GM18502 (cell line): ENCODE measurements at regions not wholly inside any gene's neighbourhood (a gene's known extent, or its start where the extent isn't known, plus 50 kb on each side); places are given as distances from the start of the nearest gene placed in this dataset.

ENCODE experiments used
- ATAC-seq: cut with Tn5 transposase; IDR thresholded peaks from one replicate; pipeline ENCODE4 v1.9.1; 2021; ENCODE audit warnings: mild to moderate bottlenecking; ENCODE audit not compliant: unreplicated experiment, poor library complexity

DNA sequence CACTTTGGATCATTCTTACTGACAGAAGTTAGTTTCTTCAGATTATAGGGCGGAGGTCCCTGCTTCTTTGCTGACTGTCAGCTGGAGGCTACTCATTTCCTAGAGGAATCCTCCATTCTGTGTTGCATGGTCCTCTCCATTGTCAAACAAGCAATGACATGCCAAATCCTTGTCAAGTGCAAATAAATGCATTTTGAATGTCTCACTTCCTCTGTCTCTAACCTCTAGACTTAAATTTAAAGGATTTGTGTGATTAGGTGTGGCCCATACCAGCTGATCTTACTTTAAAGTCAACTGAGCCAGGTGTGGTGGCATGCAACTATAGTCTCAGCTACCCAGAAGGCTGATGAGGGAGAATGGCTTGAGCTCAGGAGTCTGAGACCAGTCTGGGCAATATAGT is 458.4 kb upstream of the CCDC179 start:
- ATAC-seq, result no peak

DNA sequence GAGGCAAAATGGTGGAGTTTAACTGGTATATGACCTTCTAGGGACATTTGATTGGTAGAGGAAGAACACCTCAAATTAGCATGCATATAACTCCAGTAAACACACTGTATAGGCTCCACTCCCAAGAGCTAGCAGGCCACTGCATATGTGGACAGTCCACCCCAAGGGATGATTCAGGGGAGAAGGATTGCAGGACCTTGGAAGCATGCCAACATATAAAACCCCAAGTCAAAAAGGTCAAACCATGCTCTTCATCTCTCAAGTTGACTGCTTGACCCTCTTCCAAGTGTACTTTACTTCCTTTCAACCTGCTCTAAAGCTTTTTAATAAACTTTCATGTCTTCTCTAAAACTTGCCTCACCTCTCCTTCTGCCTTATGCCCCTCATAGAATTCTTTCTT is 459.9 kb upstream of the CCDC179 start:
- no peak for ATAC-seq

DNA sequence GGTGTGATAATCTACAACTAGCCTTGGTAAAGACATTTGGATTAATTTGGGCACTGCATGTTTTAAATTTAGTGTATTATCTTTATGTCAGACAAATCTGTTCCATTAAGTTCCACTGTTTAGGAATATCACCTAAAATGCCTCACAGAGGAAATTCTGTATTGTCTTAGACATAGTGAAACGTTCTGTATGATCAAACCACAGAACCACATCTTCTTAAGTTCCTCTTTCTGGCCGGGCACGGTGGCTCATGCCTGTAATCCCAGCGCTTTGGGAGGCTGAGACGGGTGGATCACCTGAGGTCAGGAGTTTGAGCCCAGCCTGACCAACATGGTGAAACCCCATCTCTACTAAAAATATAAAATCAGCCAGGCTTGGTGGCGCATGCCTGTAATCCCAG is 475.3 kb upstream of the CCDC179 start:
- peak; percentile 58 for ATAC-seq

DNA sequence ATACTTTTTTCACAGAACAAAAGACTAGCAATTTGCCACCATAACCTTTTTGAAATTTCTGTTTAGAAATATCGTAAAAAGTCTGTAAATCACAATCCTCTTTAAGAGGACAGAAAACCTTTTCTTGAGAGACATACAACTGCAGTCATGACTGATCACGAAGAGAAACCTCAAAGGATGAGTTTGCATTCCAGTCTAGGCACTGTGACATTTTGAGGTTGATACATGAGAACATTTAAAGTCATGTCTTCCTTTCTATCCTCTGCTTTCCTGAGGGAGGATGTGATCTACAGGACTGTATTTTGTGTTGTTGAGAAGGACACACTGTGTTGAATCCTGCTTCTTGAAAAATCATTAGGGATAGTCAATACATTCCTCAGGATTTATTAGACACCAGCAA is 476.7 kb upstream of the CCDC179 start:
- ATAC-seq, result no peak

DNA sequence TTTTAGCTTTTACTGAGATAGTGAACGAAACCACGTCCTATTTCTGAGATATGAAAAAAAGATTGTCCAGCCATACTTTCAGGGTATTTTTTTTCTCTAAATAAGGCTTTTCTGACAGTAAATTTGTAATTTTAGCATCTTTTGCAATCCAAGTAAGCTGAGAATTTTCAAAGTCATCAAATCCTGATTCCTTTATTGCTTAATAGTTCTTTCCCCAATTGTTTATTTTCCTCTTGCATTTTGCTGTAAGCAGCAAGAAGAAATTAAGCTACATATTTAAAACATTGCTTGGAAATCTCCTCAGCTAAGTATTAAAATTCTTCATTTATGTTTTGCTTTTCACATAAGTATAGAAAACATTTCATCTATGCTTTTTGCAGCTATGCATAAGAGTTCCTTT is 493.3 kb upstream of the CCDC179 start:
- ATAC-seq, result no peak

DNA sequence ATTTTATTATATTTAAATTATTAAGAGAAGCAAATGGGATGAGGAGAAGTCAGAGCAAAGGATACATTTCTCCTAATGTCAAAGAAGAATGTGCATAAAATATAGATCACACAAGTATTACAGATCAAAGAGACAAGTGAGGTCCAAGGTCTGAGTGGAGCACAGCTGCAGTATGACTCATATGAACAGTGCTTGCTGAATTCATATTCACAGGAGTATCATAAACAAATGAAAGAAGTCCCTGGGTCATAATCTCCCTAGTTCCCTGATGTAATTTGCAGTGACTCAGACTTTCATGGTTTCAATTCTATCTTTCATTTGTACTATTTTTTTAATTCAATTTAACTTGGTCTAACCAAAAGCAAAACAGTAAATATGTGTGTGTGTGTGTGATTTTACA is 499.0 kb upstream of the CCDC179 start:
- no peak for ATAC-seq

DNA sequence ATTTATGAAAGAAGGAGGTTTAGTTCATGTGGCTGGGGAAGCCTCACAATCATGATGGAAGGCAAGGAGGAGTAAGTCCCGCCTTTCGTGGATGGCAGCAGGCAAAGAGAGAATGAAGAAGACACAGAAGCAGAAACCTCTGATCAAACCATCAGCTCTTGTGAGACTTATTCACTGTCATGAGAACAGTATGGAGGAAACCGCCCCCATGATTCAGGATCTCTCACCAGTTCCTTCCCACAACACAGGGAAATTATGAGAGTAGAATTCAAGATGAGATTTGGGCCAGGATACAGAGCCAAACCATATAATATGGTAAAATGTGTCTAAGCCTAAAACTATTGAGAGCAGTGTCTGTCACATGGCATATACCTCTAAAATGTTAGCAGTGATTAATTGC is 503.8 kb upstream of the CCDC179 start:
- no peak for ATAC-seq

DNA sequence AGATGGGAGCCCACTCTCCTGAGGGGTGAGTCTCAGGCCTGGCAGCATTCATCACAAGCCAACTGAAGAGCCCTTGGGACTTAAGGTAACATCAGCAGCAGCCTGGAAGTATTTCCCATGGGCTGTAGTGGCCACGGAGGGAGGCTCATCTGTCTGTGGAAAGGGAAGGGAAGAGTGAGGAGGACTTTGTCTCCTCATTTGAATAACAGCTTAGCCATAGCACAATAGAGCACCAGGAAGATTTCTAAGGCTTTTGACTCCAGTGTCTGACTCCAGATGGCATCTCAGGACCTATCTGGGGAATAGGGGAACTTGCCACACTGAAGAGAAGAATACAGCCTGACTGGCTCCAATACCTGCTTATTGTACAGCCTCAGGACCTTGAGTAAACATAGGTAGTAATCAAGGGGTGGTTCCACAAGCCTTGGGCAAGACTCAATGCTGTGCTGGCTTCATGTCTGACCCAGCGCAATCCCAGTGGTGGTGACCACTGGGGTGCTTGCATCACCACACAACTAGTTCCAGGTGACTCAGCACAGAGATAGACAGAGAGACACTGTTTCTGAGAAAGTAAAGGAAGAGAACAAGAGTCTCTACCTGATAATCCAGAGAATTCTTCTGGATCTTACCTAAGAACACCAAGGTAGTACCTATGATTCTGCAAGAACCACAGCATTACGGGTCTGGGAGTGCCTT is 510.5 kb upstream of the CCDC179 start:
- ATAC-seq, result no peak

DNA sequence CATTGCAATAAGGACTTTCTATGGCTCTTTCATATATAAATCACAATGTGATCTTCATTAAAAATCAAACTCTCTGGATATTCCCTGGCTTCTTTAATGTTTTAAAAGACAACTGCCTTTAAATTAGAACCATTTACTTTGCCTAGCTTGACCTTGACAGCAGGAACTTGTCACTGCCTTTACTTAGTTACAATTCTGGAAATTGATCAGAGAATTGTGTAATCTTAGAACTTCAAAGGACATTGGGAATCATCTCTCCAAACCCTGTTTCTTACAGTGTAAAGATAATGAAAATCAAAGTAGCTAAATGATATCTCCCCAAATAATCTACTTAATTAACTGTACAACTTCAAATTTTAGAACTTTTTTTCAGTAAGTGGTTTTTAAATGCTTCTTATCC is 517.6 kb upstream of the CCDC179 start:
- ATAC-seq, result no peak

DNA sequence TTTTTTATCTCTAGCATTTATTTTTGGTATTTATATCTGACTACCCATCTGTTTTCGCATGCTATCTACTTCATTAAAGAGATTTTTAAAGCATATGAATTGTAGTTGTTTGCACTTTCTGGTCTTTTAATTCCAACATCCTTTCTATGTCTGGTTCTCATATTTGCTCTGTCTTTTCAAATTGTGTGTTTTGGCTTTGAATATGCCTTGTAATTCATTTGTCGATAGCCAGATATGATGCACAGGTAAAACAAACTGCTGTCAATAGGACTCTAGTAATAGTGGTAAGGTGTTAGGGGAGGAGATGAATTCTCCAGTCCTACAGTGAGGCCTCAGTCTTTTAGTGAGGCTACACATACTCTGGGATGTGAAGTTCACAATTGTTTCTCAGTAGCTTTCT is 530.8 kb upstream of the CCDC179 start:
- ATAC-seq, result no peak

DNA sequence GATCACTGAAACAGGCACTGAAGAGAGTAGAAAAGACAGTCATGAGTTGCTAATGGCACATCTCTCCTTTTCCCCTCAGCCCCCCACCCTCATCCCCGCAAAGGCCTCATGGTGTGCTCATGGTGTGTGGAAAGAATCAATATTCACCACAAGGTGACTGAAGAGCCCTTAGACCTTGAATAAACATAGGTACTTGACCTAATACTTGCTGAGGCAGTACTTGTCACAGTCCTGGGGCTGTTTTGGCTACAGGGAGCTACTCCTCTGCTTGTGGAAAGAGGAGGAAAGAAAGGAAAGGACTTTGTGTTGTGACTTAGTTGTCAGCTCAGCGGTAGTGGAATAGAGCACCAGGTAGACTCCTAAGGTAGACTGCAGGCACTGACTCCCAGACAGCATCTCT is 537.8 kb upstream of the CCDC179 start:
- ATAC-seq, result no peak

DNA sequence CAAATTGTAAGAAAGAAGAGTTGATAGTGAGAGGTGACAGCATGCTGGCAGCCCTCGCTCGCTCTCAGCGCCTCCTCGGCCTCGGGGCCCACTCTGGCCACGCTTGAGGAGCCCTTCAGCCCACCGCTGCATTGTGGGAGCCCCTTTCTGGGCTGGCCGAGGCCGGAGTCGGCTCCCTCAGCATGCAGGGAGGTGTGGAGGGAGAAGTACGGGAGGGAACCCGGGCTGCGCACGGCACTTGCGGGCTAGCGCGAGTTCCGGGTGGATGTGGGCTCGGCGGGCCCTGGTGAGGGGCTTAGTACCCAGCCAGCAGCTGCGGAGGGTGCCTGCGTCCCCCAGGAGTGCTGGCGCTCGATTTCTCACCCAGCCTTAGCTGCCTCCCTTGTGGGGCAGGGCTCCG is 539.7 kb upstream of the CCDC179 start:
- ATAC-seq, result no peak

DNA sequence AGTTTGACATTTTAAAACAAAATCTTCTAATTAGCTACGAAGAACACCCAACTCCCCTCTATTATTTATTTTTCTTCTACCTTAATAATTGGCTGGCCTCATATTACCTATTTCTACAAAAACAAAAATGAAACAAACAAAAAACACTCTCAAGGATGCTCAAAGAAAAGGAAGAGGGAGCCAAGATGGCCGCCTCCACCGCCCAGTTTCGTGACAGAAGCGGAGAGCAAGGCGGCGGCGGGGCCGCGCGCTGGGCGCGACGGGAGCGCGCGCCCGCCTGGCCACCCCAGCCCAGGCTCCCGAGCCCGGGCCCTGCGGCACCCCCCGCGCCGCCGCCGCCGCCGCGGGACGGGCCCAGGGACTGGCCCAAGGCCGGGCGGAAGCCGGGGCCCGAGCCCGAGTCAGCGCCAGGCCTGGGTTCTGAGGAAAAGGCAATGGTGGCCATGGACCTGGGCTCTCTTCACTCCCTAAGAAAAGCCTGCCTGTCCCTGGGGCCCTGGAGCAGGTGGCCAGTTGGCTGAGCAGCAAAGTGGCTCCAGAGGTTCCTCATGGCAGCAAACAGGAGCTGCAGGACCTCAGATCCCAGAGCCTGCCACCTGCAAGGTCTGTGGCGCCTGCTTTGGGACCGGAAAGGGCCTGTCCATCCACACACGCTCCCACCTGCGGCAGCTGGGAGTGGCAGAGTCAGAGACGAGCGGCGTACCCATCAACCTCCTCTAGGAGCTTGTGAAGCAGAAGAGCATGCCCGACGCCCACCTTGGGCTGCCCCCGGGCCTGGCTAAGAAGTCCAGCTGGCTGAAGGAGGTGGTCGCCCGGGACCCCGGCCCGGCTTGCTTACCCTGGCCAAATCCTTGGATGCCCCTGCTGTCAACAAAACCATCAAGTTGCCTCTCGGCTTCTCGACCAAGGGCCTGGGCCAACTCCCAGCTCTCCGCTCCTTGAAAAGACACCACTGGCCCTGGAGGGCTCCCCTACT is 543.2 kb upstream of the CCDC179 start:
- no peak for ATAC-seq

DNA sequence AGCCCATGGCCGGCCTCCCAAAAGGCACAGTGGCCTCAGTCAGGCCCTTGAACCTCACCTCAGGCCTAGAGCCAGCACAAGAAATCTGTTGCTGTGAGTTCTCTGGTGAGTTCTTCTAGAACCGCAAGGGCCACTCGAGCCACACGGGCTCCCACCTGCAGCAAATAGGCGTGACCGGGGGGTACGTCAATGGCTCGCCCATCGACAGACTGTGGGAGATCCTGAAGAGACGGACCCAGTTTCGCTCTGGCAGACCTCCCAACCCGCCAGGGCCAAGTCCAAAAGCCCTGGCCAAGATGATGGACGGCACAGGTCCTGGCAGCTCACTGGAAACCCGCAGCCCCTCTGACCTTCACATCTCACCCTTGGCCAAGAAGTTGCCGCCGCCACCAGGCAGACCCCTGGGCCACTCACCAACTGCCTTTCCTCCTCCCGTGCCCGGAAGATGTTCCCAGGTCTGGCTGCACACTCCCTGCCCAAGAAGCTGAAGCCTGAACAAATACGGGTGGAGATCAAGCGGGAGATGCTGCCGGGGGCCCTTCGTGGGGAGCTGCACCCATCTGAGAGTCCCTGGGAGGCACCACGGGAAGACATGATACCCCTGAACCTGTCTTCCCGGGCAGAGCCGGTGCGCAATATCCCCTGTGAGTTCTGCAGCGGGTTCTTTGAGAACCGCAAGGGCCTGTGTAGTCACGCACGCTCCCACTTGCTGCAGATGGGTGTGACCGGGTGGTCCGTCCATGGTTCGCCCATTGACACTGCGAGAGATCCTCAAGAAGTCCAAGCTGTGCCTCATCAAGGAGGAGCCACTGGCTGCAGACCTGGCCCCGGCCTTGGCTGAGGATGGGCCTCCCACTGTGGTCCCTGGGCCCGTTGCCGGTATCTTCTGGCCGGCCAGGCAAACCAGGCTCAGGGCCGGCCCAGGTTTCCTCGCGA is 544.2 kb upstream of the CCDC179 start:
- no peak for ATAC-seq

DNA sequence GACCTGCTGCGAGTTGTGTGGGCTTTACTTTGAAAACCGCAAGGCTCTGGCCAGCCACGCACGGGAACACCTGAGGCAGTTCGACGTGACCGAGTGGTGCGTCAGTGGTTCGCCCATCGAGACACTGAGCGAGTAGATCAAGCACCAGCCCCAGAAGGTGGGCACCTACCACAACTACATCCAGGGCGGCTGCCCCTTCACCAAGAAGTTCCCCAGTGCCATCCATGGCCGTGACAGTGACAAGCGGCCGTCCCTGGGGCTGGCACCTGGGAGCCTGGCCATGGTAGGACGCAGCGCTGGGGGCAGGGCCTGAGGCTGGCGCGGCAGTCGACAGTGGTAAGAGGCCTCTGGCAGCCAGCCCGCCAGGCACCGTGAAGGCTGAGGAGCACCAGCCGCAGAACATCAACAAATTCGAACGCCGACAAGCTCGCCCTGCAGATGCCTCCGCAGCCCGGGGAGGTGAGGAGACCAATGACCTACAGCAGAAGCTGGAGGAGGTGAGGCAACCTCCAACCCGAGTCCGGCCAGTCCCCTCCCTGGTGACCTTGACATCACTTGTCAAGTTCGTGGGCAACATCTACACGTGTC is 545.2 kb upstream of the CCDC179 start:
- ATAC-seq, result no peak

DNA sequence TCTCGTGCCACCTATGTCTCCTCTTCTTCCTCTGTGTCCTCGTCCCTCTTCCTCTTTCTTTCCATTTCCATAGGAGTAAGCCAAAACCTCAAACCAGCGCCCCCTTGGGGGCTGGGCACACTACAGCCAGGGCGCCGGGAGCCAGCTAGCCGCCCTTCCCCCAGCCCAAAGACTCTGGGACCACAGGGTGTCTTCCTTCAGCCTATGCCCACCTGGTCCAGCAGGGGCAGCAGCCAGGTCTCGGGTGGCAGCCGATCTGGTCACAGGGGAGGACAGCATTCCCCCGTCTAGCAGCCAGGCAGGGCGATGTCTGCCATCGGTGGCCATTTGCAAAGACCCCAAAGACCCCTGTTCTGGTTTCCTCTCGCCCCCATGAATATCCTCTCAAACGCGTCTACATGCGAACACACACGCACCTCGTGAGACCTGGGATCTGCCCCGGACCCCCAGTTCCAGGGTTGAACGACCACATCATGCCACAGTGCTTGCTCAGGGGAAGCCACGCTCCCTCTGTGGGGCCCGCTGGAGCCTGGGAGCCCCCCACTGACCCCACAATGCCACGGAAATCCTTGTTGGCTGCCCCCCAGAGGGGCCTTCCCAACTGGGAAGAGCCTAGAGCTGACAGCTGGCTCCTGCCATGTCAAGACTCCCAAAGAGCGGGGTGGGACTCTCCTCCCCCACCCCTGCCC is 546.0 kb upstream of the CCDC179 start:
- no peak for ATAC-seq

DNA sequence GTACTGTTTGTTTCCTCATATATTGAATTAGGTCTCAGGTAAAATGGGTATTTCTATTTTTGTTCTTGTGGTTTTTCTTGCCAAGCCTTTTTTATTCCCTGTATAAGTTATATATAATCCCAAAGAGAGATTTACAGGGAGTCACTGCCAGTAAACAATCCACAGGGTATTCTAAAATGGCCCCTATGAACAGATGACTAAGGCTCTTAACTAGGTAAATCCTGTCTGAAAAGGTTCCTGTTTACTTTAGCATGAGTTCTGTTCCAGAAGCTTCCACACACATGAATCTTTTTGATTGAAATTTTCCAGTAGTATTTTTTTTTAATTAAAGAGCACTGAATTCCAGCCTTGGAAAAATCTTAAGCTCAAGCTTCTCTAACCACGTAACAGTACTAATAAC is 552.8 kb upstream of the CCDC179 start:
- no peak for ATAC-seq

DNA sequence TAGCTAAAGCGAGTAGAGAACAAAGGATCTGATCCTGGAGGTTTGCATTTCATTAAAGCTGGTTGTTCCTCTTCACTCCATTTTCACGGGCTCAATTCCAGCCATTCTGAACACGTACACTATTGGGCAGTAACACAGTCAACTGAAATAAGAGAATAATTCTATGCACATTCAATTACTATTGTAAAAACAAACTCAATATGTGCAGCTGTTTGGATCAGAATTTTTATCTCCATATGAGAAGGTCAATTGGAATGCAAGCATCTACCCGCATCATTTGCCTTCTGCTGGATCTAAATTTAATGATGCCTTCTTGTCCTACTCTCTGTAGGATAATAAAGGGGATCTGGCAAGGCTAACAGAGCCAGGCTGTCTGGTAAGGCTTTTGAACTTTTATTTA is 562.8 kb upstream of the CCDC179 start:
- no peak for ATAC-seq

DNA sequence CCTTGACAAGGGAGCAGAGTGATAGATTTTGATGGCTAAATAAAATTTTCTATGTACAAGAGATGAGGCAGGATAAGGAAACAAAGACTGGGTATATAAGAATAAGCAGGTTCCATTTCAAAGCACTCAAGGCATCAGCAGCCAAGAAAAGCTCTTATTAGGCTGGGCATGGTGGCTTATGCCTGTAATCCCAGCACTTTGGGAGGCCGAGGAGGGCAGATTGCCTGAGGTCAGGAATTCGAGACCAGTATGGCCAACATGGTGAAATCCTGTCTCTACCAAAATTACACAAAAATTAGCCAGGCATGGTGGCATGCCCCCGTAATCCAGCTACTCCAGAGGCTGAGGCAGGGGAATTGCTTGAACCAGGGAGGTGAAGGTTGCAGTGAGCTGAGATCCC is 563.4 kb upstream of the CCDC179 start:
- ATAC-seq, result no peak

DNA sequence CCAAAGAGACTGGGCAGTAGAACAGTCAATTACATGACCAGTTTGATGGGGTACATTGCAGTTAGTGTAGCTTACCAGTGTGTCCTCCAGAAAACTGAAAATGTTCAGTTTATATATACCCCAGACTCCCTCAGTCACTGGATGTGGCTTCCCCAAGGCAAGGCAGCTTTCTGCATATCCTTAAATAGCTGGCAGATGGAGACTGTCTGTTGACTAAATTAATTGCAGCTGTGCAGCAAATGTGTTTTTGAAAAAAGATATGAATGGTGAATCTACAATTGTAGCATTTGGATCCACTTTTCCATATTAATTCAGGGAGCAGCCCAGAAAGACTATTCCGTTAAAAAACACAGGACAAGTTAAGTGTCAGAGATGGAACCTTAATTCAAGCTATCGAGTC is 565.1 kb upstream of the CCDC179 start:
- ATAC-seq, result no peak
